H9 (cell line): ENCODE measurements at regions not wholly inside any gene's neighbourhood (a gene's known extent, or its start where the extent isn't known, plus 50 kb on each side); places are given as distances from the start of the nearest gene placed in this dataset.
A peak's percentile ranks its signal among the peaks of the same experiment; 100 is the strongest.

Experiments
- DNase-seq: peaks from one replicate; pipeline ENCODE4 v3.0.0-alpha.2; 2017
- H2AFZ ChIP-seq: one replicate; pipeline ENCODE4 v1.6.1; 2013; ENCODE audit warnings: mild to moderate bottlenecking, low read length, control low read depth, moderate library complexity
- H2AK5ac ChIP-seq: 2 replicates; pipeline ENCODE4 v1.6.1; 2013; ENCODE audit warnings: low read length, control low read depth, mixed read lengths; ENCODE audit not compliant: insufficient read length
- H2BK120ac ChIP-seq: one replicate; pipeline ENCODE4 v1.6.1; 2013; ENCODE audit warnings: low read depth, mild to moderate bottlenecking, low read length, control low read depth, inconsistent platforms; ENCODE audit not compliant: poor library complexity, severe bottlenecking
- H2BK12ac ChIP-seq: 2 replicates; pipeline ENCODE4 v1.6.1; 2013; ENCODE audit warnings: low read length, control low read depth, mixed read lengths, low read depth; ENCODE audit not compliant: insufficient read length
- H2BK15ac ChIP-seq: 2 replicates; pipeline ENCODE4 v1.6.1; 2013; ENCODE audit warnings: low read depth, low read length, control low read depth
- H2BK20ac ChIP-seq: one replicate; pipeline ENCODE4 v1.6.1; 2013; ENCODE audit warnings: low read depth, mild to moderate bottlenecking, low read length, control low read depth, inconsistent platforms; ENCODE audit not compliant: poor library complexity, severe bottlenecking
- H2BK5ac ChIP-seq: 2 replicates; pipeline ENCODE4 v1.6.1; 2013; ENCODE audit warnings: low read length, control low read depth, mixed read lengths; ENCODE audit not compliant: insufficient read length
- H3K14ac ChIP-seq: 2 replicates; pipeline ENCODE4 v1.6.1; 2013; ENCODE audit warnings: low read length, control low read depth; ENCODE audit not compliant: insufficient read depth
- H3K18ac ChIP-seq: 2 replicates; pipeline ENCODE4 v1.6.1; 2013; ENCODE audit warnings: low read depth, mild to moderate bottlenecking, mixed read lengths, low read length, control low read depth; ENCODE audit not compliant: insufficient read length
- H3K23ac ChIP-seq: 2 replicates; pipeline ENCODE4 v1.6.1; 2013; ENCODE audit warnings: low read length, control low read depth, mixed read lengths, low read depth; ENCODE audit not compliant: insufficient read length
- H3K23me2 ChIP-seq: 2 replicates; pipeline ENCODE4 v1.6.1; 2013; ENCODE audit warnings: low read depth, mild to moderate bottlenecking, mixed read lengths, low read length, control low read depth; ENCODE audit not compliant: insufficient read length, poor library complexity, severe bottlenecking
- H3K27ac ChIP-seq: 2 replicates; pipeline ENCODE4 v1.5.1; 2013; ENCODE audit warnings: low read length, control low read depth, mixed read lengths, low read depth; ENCODE audit not compliant: insufficient read length
- H3K27me3 ChIP-seq: 2 replicates; pipeline ENCODE4 v1.6.1; 2013; ENCODE audit warnings: low read length, control low read depth, inconsistent platforms; ENCODE audit not compliant: insufficient read depth
- H3K4ac ChIP-seq: 2 replicates; pipeline ENCODE4 v1.6.1; 2013; ENCODE audit warnings: low read depth, mild to moderate bottlenecking, control low read depth, inconsistent platforms, low read length, moderate library complexity
- H3K4me1 ChIP-seq: 2 replicates; pipeline ENCODE4 v1.6.1; 2013; ENCODE audit warnings: low read length, control low read depth, inconsistent platforms; ENCODE audit not compliant: insufficient read depth
- H3K4me2 ChIP-seq: 2 replicates; pipeline ENCODE4 v1.6.1; 2013; ENCODE audit warnings: low read length, control low read depth, mixed read lengths; ENCODE audit not compliant: insufficient read length, insufficient read depth
- H3K56ac ChIP-seq: 2 replicates; pipeline ENCODE4 v1.6.1; 2013; ENCODE audit warnings: low read depth, mild to moderate bottlenecking, mixed read lengths, low read length, control low read depth; ENCODE audit not compliant: insufficient read length
- H3K79me1 ChIP-seq: 2 replicates; pipeline ENCODE4 v1.6.1; 2013; ENCODE audit warnings: low read depth, mild to moderate bottlenecking, moderate library complexity, low read length, control low read depth, inconsistent platforms; ENCODE audit not compliant: insufficient read depth, poor library complexity, severe bottlenecking
- H3K79me2 ChIP-seq: 2 replicates; pipeline ENCODE4 v1.6.1; 2013; ENCODE audit warnings: low read length, control low read depth, inconsistent platforms; ENCODE audit not compliant: insufficient read depth
- H3K9ac ChIP-seq: 2 replicates; pipeline ENCODE4 v1.6.1; 2013; ENCODE audit warnings: low read length, control low read depth, mixed read lengths; ENCODE audit not compliant: insufficient read length; ENCODE audit errors: extremely low read depth
- H3K9me3 ChIP-seq: one replicate; pipeline ENCODE4 v1.6.1; 2013; ENCODE audit warnings: low read depth, low read length, inconsistent platforms; ENCODE audit not compliant: control insufficient read depth
- H3T11ph ChIP-seq: one replicate; pipeline ENCODE4 v1.6.1; 2013; ENCODE audit warnings: mild to moderate bottlenecking, low read length, control low read depth, inconsistent platforms
- H4K20me1 ChIP-seq: one replicate; pipeline ENCODE4 v1.6.1; 2013; ENCODE audit not compliant: control insufficient read depth, insufficient read length, insufficient read depth
- H4K5ac ChIP-seq: 2 replicates; pipeline ENCODE4 v1.6.1; 2013; ENCODE audit warnings: low read depth, mild to moderate bottlenecking, mixed read lengths, low read length, control low read depth; ENCODE audit not compliant: insufficient read length
- H4K8ac ChIP-seq: replicated peaks from 2 replicates; pipeline ENCODE4 v1.6.1; 2013; ENCODE audit warnings: low read length, control low read depth, mixed read lengths, low read depth; ENCODE audit not compliant: insufficient read length
- H4K91ac ChIP-seq: 2 replicates; pipeline ENCODE4 v1.6.1; 2013; ENCODE audit warnings: low read depth, mild to moderate bottlenecking, moderate library complexity, mixed read lengths, low read length, control low read depth; ENCODE audit not compliant: insufficient read length
- H3K27ac Mint-ChIP-seq, 3 experiments: 2 replicates in 2 of 3; 3 replicates in 1 of 3; pipeline ENCODE4 v1.8.0; 2020 to 2021; ENCODE audit warnings: mixed read lengths in 3 of 3, mild to moderate bottlenecking in 1 of 3, moderate library complexity in 1 of 3
- H3K27me3 Mint-ChIP-seq: 2 replicates; pipeline ENCODE4 v1.8.0; 2021; ENCODE audit warnings: low read depth, mild to moderate bottlenecking, moderate library complexity, mixed read lengths
- H3K36me3 Mint-ChIP-seq, 3 experiments: 2 replicates in 2 of 3; 3 replicates in 1 of 3; pipeline ENCODE4 v1.8.0; 2020 to 2021; ENCODE audit warnings: low read depth in 3 of 3, mixed read lengths in 3 of 3; ENCODE audit not compliant: insufficient read depth in 1 of 3
- H3K4me1 Mint-ChIP-seq, 2 experiments: 2 replicates each; pipeline ENCODE4 v1.8.0; 2020; ENCODE audit warnings: mixed read lengths in 2 of 2
- H3K4me3 Mint-ChIP-seq, 2 experiments: 2 replicates in 1 of 2; 3 replicates in 1 of 2; pipeline ENCODE4 v1.8.0; 2020 to 2021; ENCODE audit warnings: mild to moderate bottlenecking in 2 of 2, mixed read lengths in 2 of 2, moderate library complexity in 1 of 2
- H3K9me3 Mint-ChIP-seq, 2 experiments: 2 replicates in 1 of 2; 3 replicates in 1 of 2; pipeline ENCODE4 v1.8.0; 2020; ENCODE audit warnings: mild to moderate bottlenecking in 2 of 2, mixed read lengths in 2 of 2, moderate library complexity in 1 of 2
- WGBS: extraction: QIAGEN DNeasy Blood & Tissue Kit; methylation state at CpG from one replicate; pipeline ENCODE4 v1.1.7; 2013; ENCODE audit warnings: missing lambda C conversion rate, low lambda C conversion rate, mixed read lengths; ENCODE audit not compliant: insufficient read length; ENCODE audit errors: extremely low coverage; 5-methylcytosine and 5-hydroxymethylcytosine counted together
- TF ChIP-seq, protein P1 (sequence below): fragments of 200-600 bp; sonication (generic); conservative IDR thresholded peaks from 3 replicates; pipeline ENCODE4 v1.8.0; 2021; ENCODE audit warnings: antibody characterized with exemption, mild to moderate bottlenecking

DNA sequence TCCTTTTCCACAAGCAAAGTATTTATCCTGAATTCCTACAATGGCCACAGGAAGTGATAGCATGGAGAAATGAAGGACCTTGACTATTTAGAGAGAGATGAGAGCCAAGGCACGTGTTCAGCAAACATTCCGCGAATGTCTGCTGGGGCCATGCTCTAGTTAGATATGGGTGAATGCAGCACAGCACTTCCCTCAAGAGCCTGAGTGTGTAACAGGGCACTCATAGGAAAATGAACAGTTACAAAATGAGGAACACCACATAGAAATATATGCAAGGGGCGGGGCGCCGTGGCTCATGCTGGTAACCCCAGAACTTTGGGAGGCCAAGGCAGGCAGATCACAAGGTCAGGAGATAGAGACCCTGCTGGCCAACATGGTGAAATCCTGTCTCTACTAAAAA, 406.9 kb downstream of the NR2F2 start:
- Mint-ChIP-seq H3K4me3 (no peak overlapping the region), H3K27ac (0 out of 7 replicates have a peak overlapping the region, but pooled peaks of 1 of the 3 experiments have one; percentile 39), H3K27me3 (no peaks in the 10 kb centered on the region), H3K9me3 (no peaks in the 10 kb centered on the region), H3K4me1 (peaks cover 4 to 10% of the 10 kb centered on the region in 2 experiments; a peak in 3 of 4 replicates), H3K36me3 (no peaks in the 10 kb centered on the region; a peak in 1 of 7 replicates)
- Histone ChIP-seq H2BK12ac (no peak overlapping the region), H3K18ac (no peak overlapping the region), H3K27me3 (no peaks in the 10 kb centered on the region), H2BK5ac (no peak overlapping the region), H3K9ac (no peak overlapping the region), H3K4me1 (no peaks in the 10 kb centered on the region), H3K14ac (no peak overlapping the region), H3K56ac (no peak overlapping the region), H3K27ac (no peak overlapping the region), H2AFZ (no peak overlapping the region), H4K5ac (no peak overlapping the region), H3T11ph (no peak overlapping the region), H4K8ac (no peak overlapping the region), H3K23me2 (no peaks in the 10 kb centered on the region), H3K23ac (no peak overlapping the region), H4K91ac (no peak overlapping the region), H4K20me1 (no peaks in the 10 kb centered on the region), H3K79me2 (no peaks in the 10 kb centered on the region), H2BK20ac (no peak overlapping the region), H2AK5ac (no peak overlapping the region), H3K9me3 (no peaks in the 10 kb centered on the region), H3K4ac (no peak overlapping the region), H3K4me2 (no peak overlapping the region), H3K79me1 (no peaks in the 10 kb centered on the region), H2BK120ac (no peak overlapping the region), H2BK15ac (no peak overlapping the region)
- no peak for DNase-seq
- WGBS = no CpG with 5 or more reads among the region's 6 CpGs
- TF ChIP-seq, protein P1, sequence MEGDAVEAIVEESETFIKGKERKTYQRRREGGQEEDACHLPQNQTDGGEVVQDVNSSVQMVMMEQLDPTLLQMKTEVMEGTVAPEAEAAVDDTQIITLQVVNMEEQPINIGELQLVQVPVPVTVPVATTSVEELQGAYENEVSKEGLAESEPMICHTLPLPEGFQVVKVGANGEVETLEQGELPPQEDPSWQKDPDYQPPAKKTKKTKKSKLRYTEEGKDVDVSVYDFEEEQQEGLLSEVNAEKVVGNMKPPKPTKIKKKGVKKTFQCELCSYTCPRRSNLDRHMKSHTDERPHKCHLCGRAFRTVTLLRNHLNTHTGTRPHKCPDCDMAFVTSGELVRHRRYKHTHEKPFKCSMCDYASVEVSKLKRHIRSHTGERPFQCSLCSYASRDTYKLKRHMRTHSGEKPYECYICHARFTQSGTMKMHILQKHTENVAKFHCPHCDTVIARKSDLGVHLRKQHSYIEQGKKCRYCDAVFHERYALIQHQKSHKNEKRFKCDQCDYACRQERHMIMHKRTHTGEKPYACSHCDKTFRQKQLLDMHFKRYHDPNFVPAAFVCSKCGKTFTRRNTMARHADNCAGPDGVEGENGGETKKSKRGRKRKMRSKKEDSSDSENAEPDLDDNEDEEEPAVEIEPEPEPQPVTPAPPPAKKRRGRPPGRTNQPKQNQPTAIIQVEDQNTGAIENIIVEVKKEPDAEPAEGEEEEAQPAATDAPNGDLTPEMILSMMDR = no peak
